WTC11 (cell line): ENCODE measurements at regions not wholly inside any gene's neighbourhood (a gene's known extent, or its start where the extent isn't known, plus 50 kb on each side); places are given as distances from the start of the nearest gene placed in this dataset.

Experiments
- ATAC-seq: fragments of 200-7000 bp; cut with Tn5 transposase; 2 replicates; pipeline ENCODE4 v1.10.0; 2021; ENCODE audit warnings: mild to moderate bottlenecking, moderate library complexity
- CTCF ChIA-PET: fragments of 300-600 bp; sonication (Branson Sonifier 250); formaldehyde crosslinking; loops from one replicate; lab custom pipeline; 2021; ENCODE audit warnings: antibody characterized with exemption; lab: Charles Lee
- POLR2A ChIA-PET: fragments of 350-600 bp; sonication (Branson Sonifier 250); formaldehyde crosslinking; loops from one replicate; lab custom pipeline; 2021; ENCODE audit warnings: antibody characterized with exemption; lab: Charles Lee
- DNase-seq: peaks from one replicate; pipeline ENCODE4 v3.0.0; 2021; ENCODE audit warnings: low spot score
- H3K27ac Mint-ChIP-seq: 2 replicates; pipeline ENCODE4 v1.8.0; 2021; ENCODE audit warnings: mixed read lengths
- H3K27me3 Mint-ChIP-seq: 2 replicates; pipeline ENCODE4 v1.8.0; 2021; ENCODE audit warnings: low read depth, mild to moderate bottlenecking, moderate library complexity, mixed read lengths
- H3K36me3 Mint-ChIP-seq: 2 replicates; pipeline ENCODE4 v1.8.0; 2021; ENCODE audit warnings: mixed read lengths
- H3K4me1 Mint-ChIP-seq: 2 replicates; pipeline ENCODE4 v1.8.0; 2022; ENCODE audit warnings: mixed read lengths
- H3K4me3 Mint-ChIP-seq: 2 replicates; pipeline ENCODE4 v1.8.0; 2021; ENCODE audit warnings: mild to moderate bottlenecking, moderate library complexity, mixed read lengths
- H3K9me3 Mint-ChIP-seq: 2 replicates; pipeline ENCODE4 v1.8.0; 2021; ENCODE audit warnings: mixed read lengths
- ETV6 ChIP-seq: sonication (generic); formaldehyde crosslinking; IDR thresholded peaks from 2 replicates; pipeline ENCODE4 v1.8.1; 2022; ENCODE audit warnings: mild to moderate bottlenecking, missing genetic modification reagents
- FOXK1 ChIP-seq: sonication (generic); formaldehyde crosslinking; IDR thresholded peaks from 2 replicates; pipeline ENCODE4 v1.8.0; 2022; ENCODE audit warnings: mild to moderate bottlenecking, moderate library complexity, missing genetic modification reagents
- FOXP1 ChIP-seq: sonication (generic); formaldehyde crosslinking; IDR thresholded peaks from 2 replicates; pipeline ENCODE4 v1.8.0; 2022; ENCODE audit warnings: missing genetic modification reagents, mild to moderate bottlenecking, moderate library complexity, borderline replicate concordance
- IRF2 ChIP-seq: sonication (generic); formaldehyde crosslinking; IDR thresholded peaks from 2 replicates; pipeline ENCODE4 v1.8.0; 2022; ENCODE audit warnings: low read depth, missing genetic modification reagents, borderline replicate concordance
- SMAD3 ChIP-seq: sonication (generic); formaldehyde crosslinking; IDR thresholded peaks from 2 replicates; pipeline ENCODE4 v1.8.0; 2022; ENCODE audit warnings: missing genetic modification reagents, mild to moderate bottlenecking, borderline replicate concordance
- ZNF219 ChIP-seq: sonication (generic); formaldehyde crosslinking; IDR thresholded peaks from 2 replicates; pipeline ENCODE4 v1.8.0; 2023; ENCODE audit warnings: missing genetic modification reagents, mild to moderate bottlenecking, borderline replicate concordance
- ZNF263 ChIP-seq: sonication (generic); formaldehyde crosslinking; IDR thresholded peaks from 2 replicates; pipeline ENCODE4 v1.8.1; 2022; ENCODE audit warnings: low read depth, mild to moderate bottlenecking, moderate library complexity, missing genetic modification reagents
- TF ChIP-seq, protein P1 (sequence below): sonication (generic); formaldehyde crosslinking; IDR thresholded peaks from 2 replicates; pipeline ENCODE4 v1.8.1; 2023; ENCODE audit warnings: mild to moderate bottlenecking, missing genetic modification reagents
- TF ChIP-seq, protein P2 (sequence below): fragments of 250-450 bp; sonication (Bioruptor Pico); IDR thresholded peaks from 2 replicates; pipeline ENCODE4 v1.8.0; 2021; ENCODE audit warnings: mild to moderate bottlenecking
- TF ChIP-seq, protein P3 (sequence below): sonication (generic); formaldehyde crosslinking; IDR thresholded peaks from 2 replicates; pipeline ENCODE4 v1.8.1; 2022; ENCODE audit warnings: low read depth, mild to moderate bottlenecking, moderate library complexity, missing genetic modification reagents, borderline replicate concordance
- TF ChIP-seq, protein P4 (sequence below): sonication (generic); formaldehyde crosslinking; IDR thresholded peaks from 2 replicates; pipeline ENCODE4 v1.8.0; 2022; ENCODE audit warnings: mild to moderate bottlenecking, missing genetic modification reagents
- TF ChIP-seq, protein P5 (sequence below): sonication (generic); formaldehyde crosslinking; IDR thresholded peaks from 2 replicates; pipeline ENCODE4 v1.8.1; 2022; ENCODE audit warnings: mild to moderate bottlenecking, missing genetic modification reagents, moderate library complexity, borderline replicate concordance
- TF ChIP-seq, protein P6 (sequence below): fragments of 250-450 bp; sonication (Bioruptor Pico); IDR thresholded peaks from 2 replicates; pipeline ENCODE4 v1.9.0; 2021; ENCODE audit warnings: mild to moderate bottlenecking, borderline replicate concordance

DNA sequence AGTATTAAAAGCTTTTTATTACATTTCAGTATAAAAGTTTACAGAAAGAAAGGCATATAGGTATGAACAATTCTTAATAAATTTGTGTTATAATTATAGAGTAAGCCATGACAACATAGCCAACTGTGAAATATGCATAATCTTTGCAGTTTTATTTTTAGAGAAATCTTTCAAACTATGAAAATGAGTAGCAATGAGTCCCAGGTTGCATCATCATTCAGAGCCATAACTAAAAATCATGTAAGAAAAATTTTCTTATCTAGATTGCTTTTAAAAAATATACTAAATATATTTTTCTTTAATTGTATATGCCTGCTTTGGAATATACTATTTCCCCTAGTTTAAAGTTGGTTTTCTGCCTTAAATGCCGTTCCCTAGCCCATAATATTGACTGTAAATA is 54.8 kb upstream of the NAF1 start (continued):
- TF ChIP-seq FOXP1 (CRISPR knock-in tag), result no peak
- TF ChIP-seq, protein P1, sequence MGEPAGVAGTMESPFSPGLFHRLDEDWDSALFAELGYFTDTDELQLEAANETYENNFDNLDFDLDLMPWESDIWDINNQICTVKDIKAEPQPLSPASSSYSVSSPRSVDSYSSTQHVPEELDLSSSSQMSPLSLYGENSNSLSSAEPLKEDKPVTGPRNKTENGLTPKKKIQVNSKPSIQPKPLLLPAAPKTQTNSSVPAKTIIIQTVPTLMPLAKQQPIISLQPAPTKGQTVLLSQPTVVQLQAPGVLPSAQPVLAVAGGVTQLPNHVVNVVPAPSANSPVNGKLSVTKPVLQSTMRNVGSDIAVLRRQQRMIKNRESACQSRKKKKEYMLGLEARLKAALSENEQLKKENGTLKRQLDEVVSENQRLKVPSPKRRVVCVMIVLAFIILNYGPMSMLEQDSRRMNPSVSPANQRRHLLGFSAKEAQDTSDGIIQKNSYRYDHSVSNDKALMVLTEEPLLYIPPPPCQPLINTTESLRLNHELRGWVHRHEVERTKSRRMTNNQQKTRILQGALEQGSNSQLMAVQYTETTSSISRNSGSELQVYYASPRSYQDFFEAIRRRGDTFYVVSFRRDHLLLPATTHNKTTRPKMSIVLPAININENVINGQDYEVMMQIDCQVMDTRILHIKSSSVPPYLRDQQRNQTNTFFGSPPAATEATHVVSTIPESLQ (CRISPR knock-in tag), result no peak
- no peak for TF ChIP-seq IRF2 (CRISPR knock-in tag)
- TF ChIP-seq ZNF263, result no peak
- TF ChIP-seq, protein P2, sequence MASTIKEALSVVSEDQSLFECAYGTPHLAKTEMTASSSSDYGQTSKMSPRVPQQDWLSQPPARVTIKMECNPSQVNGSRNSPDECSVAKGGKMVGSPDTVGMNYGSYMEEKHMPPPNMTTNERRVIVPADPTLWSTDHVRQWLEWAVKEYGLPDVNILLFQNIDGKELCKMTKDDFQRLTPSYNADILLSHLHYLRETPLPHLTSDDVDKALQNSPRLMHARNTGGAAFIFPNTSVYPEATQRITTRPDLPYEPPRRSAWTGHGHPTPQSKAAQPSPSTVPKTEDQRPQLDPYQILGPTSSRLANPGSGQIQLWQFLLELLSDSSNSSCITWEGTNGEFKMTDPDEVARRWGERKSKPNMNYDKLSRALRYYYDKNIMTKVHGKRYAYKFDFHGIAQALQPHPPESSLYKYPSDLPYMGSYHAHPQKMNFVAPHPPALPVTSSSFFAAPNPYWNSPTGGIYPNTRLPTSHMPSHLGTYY (CRISPR knock-in tag), result no peak
- no peak for TF ChIP-seq SMAD3 (CRISPR knock-in tag)

DNA sequence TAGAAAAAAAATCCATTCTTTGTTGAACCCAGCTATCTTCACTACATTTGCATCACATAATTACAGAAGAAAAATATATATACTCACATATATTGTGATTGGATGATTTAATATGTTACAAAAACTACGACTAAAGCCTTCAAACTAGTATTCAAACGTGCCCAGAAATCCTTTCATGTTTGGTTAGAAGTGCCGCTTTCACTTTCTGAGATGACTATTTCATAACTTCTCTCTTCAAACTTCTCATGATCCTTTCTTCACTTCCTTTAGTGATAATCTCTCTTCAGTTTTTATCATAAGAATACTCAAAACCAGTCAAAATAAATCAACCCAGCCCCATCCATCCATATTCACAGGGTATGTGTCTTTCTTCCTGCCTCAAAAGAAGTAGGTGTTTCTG is 50.8 kb upstream of the NAF1 start:
- DNase-seq (no peak), ATAC-seq (no peak)
- ChIA-PET CTCF (no interaction called here), POLR2A (no interaction called here)
- Mint-ChIP-seq H3K4me1 (peaks cover 5% of the 10 kb centered on the region), H3K36me3 (no peaks in the 10 kb centered on the region), H3K4me3 (no peak overlapping the region), H3K27ac (no peak overlapping the region), H3K27me3 (no peaks in the 10 kb centered on the region), H3K9me3 (no peaks in the 10 kb centered on the region)
- no peak for TF ChIP-seq ZNF219 (CRISPR knock-in tag)
- TF ChIP-seq, protein P3, sequence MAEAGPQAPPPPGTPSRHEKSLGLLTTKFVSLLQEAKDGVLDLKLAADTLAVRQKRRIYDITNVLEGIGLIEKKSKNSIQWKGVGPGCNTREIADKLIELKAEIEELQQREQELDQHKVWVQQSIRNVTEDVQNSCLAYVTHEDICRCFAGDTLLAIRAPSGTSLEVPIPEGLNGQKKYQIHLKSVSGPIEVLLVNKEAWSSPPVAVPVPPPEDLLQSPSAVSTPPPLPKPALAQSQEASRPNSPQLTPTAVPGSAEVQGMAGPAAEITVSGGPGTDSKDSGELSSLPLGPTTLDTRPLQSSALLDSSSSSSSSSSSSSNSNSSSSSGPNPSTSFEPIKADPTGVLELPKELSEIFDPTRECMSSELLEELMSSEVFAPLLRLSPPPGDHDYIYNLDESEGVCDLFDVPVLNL (CRISPR knock-in tag), result no peak
- TF ChIP-seq, protein P4, sequence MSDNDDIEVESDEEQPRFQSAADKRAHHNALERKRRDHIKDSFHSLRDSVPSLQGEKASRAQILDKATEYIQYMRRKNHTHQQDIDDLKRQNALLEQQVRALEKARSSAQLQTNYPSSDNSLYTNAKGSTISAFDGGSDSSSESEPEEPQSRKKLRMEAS, result no peak
- no peak for TF ChIP-seq FOXK1 (CRISPR knock-in tag)
- TF ChIP-seq, protein P5, sequence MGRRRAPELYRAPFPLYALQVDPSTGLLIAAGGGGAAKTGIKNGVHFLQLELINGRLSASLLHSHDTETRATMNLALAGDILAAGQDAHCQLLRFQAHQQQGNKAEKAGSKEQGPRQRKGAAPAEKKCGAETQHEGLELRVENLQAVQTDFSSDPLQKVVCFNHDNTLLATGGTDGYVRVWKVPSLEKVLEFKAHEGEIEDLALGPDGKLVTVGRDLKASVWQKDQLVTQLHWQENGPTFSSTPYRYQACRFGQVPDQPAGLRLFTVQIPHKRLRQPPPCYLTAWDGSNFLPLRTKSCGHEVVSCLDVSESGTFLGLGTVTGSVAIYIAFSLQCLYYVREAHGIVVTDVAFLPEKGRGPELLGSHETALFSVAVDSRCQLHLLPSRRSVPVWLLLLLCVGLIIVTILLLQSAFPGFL (CRISPR knock-in tag), result no peak
- TF ChIP-seq ETV6 (CRISPR knock-in tag), result no peak
- TF ChIP-seq, protein P6, sequence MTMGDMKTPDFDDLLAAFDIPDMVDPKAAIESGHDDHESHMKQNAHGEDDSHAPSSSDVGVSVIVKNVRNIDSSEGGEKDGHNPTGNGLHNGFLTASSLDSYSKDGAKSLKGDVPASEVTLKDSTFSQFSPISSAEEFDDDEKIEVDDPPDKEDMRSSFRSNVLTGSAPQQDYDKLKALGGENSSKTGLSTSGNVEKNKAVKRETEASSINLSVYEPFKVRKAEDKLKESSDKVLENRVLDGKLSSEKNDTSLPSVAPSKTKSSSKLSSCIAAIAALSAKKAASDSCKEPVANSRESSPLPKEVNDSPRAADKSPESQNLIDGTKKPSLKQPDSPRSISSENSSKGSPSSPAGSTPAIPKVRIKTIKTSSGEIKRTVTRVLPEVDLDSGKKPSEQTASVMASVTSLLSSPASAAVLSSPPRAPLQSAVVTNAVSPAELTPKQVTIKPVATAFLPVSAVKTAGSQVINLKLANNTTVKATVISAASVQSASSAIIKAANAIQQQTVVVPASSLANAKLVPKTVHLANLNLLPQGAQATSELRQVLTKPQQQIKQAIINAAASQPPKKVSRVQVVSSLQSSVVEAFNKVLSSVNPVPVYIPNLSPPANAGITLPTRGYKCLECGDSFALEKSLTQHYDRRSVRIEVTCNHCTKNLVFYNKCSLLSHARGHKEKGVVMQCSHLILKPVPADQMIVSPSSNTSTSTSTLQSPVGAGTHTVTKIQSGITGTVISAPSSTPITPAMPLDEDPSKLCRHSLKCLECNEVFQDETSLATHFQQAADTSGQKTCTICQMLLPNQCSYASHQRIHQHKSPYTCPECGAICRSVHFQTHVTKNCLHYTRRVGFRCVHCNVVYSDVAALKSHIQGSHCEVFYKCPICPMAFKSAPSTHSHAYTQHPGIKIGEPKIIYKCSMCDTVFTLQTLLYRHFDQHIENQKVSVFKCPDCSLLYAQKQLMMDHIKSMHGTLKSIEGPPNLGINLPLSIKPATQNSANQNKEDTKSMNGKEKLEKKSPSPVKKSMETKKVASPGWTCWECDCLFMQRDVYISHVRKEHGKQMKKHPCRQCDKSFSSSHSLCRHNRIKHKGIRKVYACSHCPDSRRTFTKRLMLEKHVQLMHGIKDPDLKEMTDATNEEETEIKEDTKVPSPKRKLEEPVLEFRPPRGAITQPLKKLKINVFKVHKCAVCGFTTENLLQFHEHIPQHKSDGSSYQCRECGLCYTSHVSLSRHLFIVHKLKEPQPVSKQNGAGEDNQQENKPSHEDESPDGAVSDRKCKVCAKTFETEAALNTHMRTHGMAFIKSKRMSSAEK (CRISPR knock-in tag), result no peak
